H9 (cell line): ENCODE measurements at regions not wholly inside any gene's neighbourhood (a gene's known extent, or its start where the extent isn't known, plus 50 kb on each side); places are given as distances from the start of the nearest gene placed in this dataset.

Experiments used
- DNase-seq: peaks from one replicate; pipeline ENCODE4 v3.0.0-alpha.2; 2017
- H2AFZ ChIP-seq: one replicate; pipeline ENCODE4 v1.6.1; 2013; ENCODE audit warnings: mild to moderate bottlenecking, low read length, control low read depth, moderate library complexity
- H2AK5ac ChIP-seq: 2 replicates; pipeline ENCODE4 v1.6.1; 2013; ENCODE audit warnings: low read length, control low read depth, mixed read lengths; ENCODE audit not compliant: insufficient read length
- H2BK120ac ChIP-seq: one replicate; pipeline ENCODE4 v1.6.1; 2013; ENCODE audit warnings: low read depth, mild to moderate bottlenecking, low read length, control low read depth, inconsistent platforms; ENCODE audit not compliant: poor library complexity, severe bottlenecking
- H2BK12ac ChIP-seq: 2 replicates; pipeline ENCODE4 v1.6.1; 2013; ENCODE audit warnings: low read length, control low read depth, mixed read lengths, low read depth; ENCODE audit not compliant: insufficient read length
- H2BK15ac ChIP-seq: 2 replicates; pipeline ENCODE4 v1.6.1; 2013; ENCODE audit warnings: low read depth, low read length, control low read depth
- H2BK20ac ChIP-seq: one replicate; pipeline ENCODE4 v1.6.1; 2013; ENCODE audit warnings: low read depth, mild to moderate bottlenecking, low read length, control low read depth, inconsistent platforms; ENCODE audit not compliant: poor library complexity, severe bottlenecking
- H2BK5ac ChIP-seq: 2 replicates; pipeline ENCODE4 v1.6.1; 2013; ENCODE audit warnings: low read length, control low read depth, mixed read lengths; ENCODE audit not compliant: insufficient read length
- H3K14ac ChIP-seq: 2 replicates; pipeline ENCODE4 v1.6.1; 2013; ENCODE audit warnings: low read length, control low read depth; ENCODE audit not compliant: insufficient read depth
- H3K18ac ChIP-seq: 2 replicates; pipeline ENCODE4 v1.6.1; 2013; ENCODE audit warnings: low read depth, mild to moderate bottlenecking, mixed read lengths, low read length, control low read depth; ENCODE audit not compliant: insufficient read length
- H3K23ac ChIP-seq: 2 replicates; pipeline ENCODE4 v1.6.1; 2013; ENCODE audit warnings: low read length, control low read depth, mixed read lengths, low read depth; ENCODE audit not compliant: insufficient read length
- H3K23me2 ChIP-seq: 2 replicates; pipeline ENCODE4 v1.6.1; 2013; ENCODE audit warnings: low read depth, mild to moderate bottlenecking, mixed read lengths, low read length, control low read depth; ENCODE audit not compliant: insufficient read length, poor library complexity, severe bottlenecking
- H3K27ac ChIP-seq: 2 replicates; pipeline ENCODE4 v1.5.1; 2013; ENCODE audit warnings: low read length, control low read depth, mixed read lengths, low read depth; ENCODE audit not compliant: insufficient read length
- H3K27me3 ChIP-seq: 2 replicates; pipeline ENCODE4 v1.6.1; 2013; ENCODE audit warnings: low read length, control low read depth, inconsistent platforms; ENCODE audit not compliant: insufficient read depth
- H3K4ac ChIP-seq: 2 replicates; pipeline ENCODE4 v1.6.1; 2013; ENCODE audit warnings: low read depth, mild to moderate bottlenecking, control low read depth, inconsistent platforms, low read length, moderate library complexity
- H3K4me1 ChIP-seq: 2 replicates; pipeline ENCODE4 v1.6.1; 2013; ENCODE audit warnings: low read length, control low read depth, inconsistent platforms; ENCODE audit not compliant: insufficient read depth
- H3K4me2 ChIP-seq: 2 replicates; pipeline ENCODE4 v1.6.1; 2013; ENCODE audit warnings: low read length, control low read depth, mixed read lengths; ENCODE audit not compliant: insufficient read length, insufficient read depth
- H3K56ac ChIP-seq: 2 replicates; pipeline ENCODE4 v1.6.1; 2013; ENCODE audit warnings: low read depth, mild to moderate bottlenecking, mixed read lengths, low read length, control low read depth; ENCODE audit not compliant: insufficient read length
- H3K79me1 ChIP-seq: 2 replicates; pipeline ENCODE4 v1.6.1; 2013; ENCODE audit warnings: low read depth, mild to moderate bottlenecking, moderate library complexity, low read length, control low read depth, inconsistent platforms; ENCODE audit not compliant: insufficient read depth, poor library complexity, severe bottlenecking
- H3K79me2 ChIP-seq: 2 replicates; pipeline ENCODE4 v1.6.1; 2013; ENCODE audit warnings: low read length, control low read depth, inconsistent platforms; ENCODE audit not compliant: insufficient read depth
- H3K9ac ChIP-seq: 2 replicates; pipeline ENCODE4 v1.6.1; 2013; ENCODE audit warnings: low read length, control low read depth, mixed read lengths; ENCODE audit not compliant: insufficient read length; ENCODE audit errors: extremely low read depth
- H3K9me3 ChIP-seq: one replicate; pipeline ENCODE4 v1.6.1; 2013; ENCODE audit warnings: low read depth, low read length, inconsistent platforms; ENCODE audit not compliant: control insufficient read depth
- H3T11ph ChIP-seq: one replicate; pipeline ENCODE4 v1.6.1; 2013; ENCODE audit warnings: mild to moderate bottlenecking, low read length, control low read depth, inconsistent platforms
- H4K20me1 ChIP-seq: one replicate; pipeline ENCODE4 v1.6.1; 2013; ENCODE audit not compliant: control insufficient read depth, insufficient read length, insufficient read depth
- H4K5ac ChIP-seq: 2 replicates; pipeline ENCODE4 v1.6.1; 2013; ENCODE audit warnings: low read depth, mild to moderate bottlenecking, mixed read lengths, low read length, control low read depth; ENCODE audit not compliant: insufficient read length
- H4K8ac ChIP-seq: replicated peaks from 2 replicates; pipeline ENCODE4 v1.6.1; 2013; ENCODE audit warnings: low read length, control low read depth, mixed read lengths, low read depth; ENCODE audit not compliant: insufficient read length
- H4K91ac ChIP-seq: 2 replicates; pipeline ENCODE4 v1.6.1; 2013; ENCODE audit warnings: low read depth, mild to moderate bottlenecking, moderate library complexity, mixed read lengths, low read length, control low read depth; ENCODE audit not compliant: insufficient read length
- H3K27ac Mint-ChIP-seq, 3 experiments: 2 replicates in 2 of 3; 3 replicates in 1 of 3; pipeline ENCODE4 v1.8.0; 2020 to 2021; ENCODE audit warnings: mixed read lengths in 3 of 3, mild to moderate bottlenecking in 1 of 3, moderate library complexity in 1 of 3
- H3K27me3 Mint-ChIP-seq: 2 replicates; pipeline ENCODE4 v1.8.0; 2021; ENCODE audit warnings: low read depth, mild to moderate bottlenecking, moderate library complexity, mixed read lengths
- H3K36me3 Mint-ChIP-seq, 3 experiments: 2 replicates in 2 of 3; 3 replicates in 1 of 3; pipeline ENCODE4 v1.8.0; 2020 to 2021; ENCODE audit warnings: low read depth in 3 of 3, mixed read lengths in 3 of 3; ENCODE audit not compliant: insufficient read depth in 1 of 3
- H3K4me1 Mint-ChIP-seq, 2 experiments: 2 replicates each; pipeline ENCODE4 v1.8.0; 2020; ENCODE audit warnings: mixed read lengths in 2 of 2
- H3K4me3 Mint-ChIP-seq, 2 experiments: 2 replicates in 1 of 2; 3 replicates in 1 of 2; pipeline ENCODE4 v1.8.0; 2020 to 2021; ENCODE audit warnings: mild to moderate bottlenecking in 2 of 2, mixed read lengths in 2 of 2, moderate library complexity in 1 of 2
- H3K9me3 Mint-ChIP-seq, 2 experiments: 2 replicates in 1 of 2; 3 replicates in 1 of 2; pipeline ENCODE4 v1.8.0; 2020; ENCODE audit warnings: mild to moderate bottlenecking in 2 of 2, mixed read lengths in 2 of 2, moderate library complexity in 1 of 2
- TF ChIP-seq, protein P1 (sequence below): fragments of 200-600 bp; sonication (generic); conservative IDR thresholded peaks from 3 replicates; pipeline ENCODE4 v1.8.0; 2021; ENCODE audit warnings: antibody characterized with exemption, mild to moderate bottlenecking

DNA sequence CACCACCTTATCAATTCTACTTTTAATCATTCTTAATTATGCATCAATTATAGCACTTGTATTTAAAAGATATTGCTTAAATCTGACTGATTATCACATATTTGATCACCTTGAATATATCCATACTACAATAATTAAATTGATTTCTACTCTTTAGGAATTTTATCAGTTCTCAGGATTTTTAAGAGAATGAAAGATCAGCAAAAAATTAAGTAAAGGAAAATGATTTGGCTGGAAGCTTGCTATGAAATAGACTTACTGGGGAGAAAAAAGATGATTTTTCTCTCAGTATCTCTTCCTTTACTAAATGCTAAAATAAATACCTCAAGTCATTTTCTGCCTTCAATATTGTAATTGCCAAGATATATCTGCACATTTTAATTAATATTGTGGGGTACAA lies 848.6 kb downstream of the LTN1 start:
- H3K27me3 Mint-ChIP-seq: no peaks in the 10 kb centered on the region
- no peak overlapping the region for H2BK5ac ChIP-seq
- no peak overlapping the region for H4K8ac ChIP-seq
- no peak overlapping the region for H3K56ac ChIP-seq
- DNase-seq: no peak
- H2AK5ac ChIP-seq: no peak overlapping the region
- H2BK20ac ChIP-seq: no peak overlapping the region
- H2BK120ac ChIP-seq: no peak overlapping the region
- H3K27me3 ChIP-seq: no peaks in the 10 kb centered on the region
- no peak overlapping the region for H2BK12ac ChIP-seq
- TF ChIP-seq, protein P1, sequence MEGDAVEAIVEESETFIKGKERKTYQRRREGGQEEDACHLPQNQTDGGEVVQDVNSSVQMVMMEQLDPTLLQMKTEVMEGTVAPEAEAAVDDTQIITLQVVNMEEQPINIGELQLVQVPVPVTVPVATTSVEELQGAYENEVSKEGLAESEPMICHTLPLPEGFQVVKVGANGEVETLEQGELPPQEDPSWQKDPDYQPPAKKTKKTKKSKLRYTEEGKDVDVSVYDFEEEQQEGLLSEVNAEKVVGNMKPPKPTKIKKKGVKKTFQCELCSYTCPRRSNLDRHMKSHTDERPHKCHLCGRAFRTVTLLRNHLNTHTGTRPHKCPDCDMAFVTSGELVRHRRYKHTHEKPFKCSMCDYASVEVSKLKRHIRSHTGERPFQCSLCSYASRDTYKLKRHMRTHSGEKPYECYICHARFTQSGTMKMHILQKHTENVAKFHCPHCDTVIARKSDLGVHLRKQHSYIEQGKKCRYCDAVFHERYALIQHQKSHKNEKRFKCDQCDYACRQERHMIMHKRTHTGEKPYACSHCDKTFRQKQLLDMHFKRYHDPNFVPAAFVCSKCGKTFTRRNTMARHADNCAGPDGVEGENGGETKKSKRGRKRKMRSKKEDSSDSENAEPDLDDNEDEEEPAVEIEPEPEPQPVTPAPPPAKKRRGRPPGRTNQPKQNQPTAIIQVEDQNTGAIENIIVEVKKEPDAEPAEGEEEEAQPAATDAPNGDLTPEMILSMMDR: no peak
- H3K4me1 Mint-ChIP-seq: peaks cover 3 to 5% of the 10 kb centered on the region in 2 experiments; a peak in 3 of 4 replicates
- no peak overlapping the region for H4K5ac ChIP-seq
- no peak overlapping the region for H3T11ph ChIP-seq
- H3K4me1 ChIP-seq: no peaks in the 10 kb centered on the region
- H3K9me3 Mint-ChIP-seq: no peaks in the 10 kb centered on the region; a peak in 2 of 5 replicates
- H3K4me3 Mint-ChIP-seq: no peak overlapping the region
- no peak overlapping the region for H2BK15ac ChIP-seq
- no peak overlapping the region for H3K27ac ChIP-seq
- no peaks in the 10 kb centered on the region for H4K20me1 ChIP-seq
- no peak overlapping the region for H3K4me2 ChIP-seq
- H3K79me1 ChIP-seq: no peaks in the 10 kb centered on the region
- no peak overlapping the region for H4K91ac ChIP-seq
- H3K36me3 Mint-ChIP-seq: no peaks in the 10 kb centered on the region
- H3K79me2 ChIP-seq: no peaks in the 10 kb centered on the region
- no peaks in the 10 kb centered on the region for H3K9me3 ChIP-seq
- H3K18ac ChIP-seq: no peak overlapping the region
- no peak overlapping the region for H3K9ac ChIP-seq
- no peak overlapping the region for H3K23ac ChIP-seq
- H3K27ac Mint-ChIP-seq: no peak overlapping the region
- no peak overlapping the region for H3K4ac ChIP-seq
- H2AFZ ChIP-seq: no peak overlapping the region
- H3K14ac ChIP-seq: no peak overlapping the region
- no peaks in the 10 kb centered on the region for H3K23me2 ChIP-seq
